H9 (cell line): ENCODE measurements at regions not wholly inside any gene's neighbourhood (a gene's known extent, or its start where the extent isn't known, plus 50 kb on each side); places are given as distances from the start of the nearest gene placed in this dataset.

Experiments used
- DNase-seq: peaks from one replicate; pipeline ENCODE4 v3.0.0-alpha.2; 2017
- H2AFZ ChIP-seq: one replicate; pipeline ENCODE4 v1.6.1; 2013; ENCODE audit warnings: mild to moderate bottlenecking, low read length, control low read depth, moderate library complexity
- H2AK5ac ChIP-seq: 2 replicates; pipeline ENCODE4 v1.6.1; 2013; ENCODE audit warnings: low read length, control low read depth, mixed read lengths; ENCODE audit not compliant: insufficient read length
- H2BK120ac ChIP-seq: one replicate; pipeline ENCODE4 v1.6.1; 2013; ENCODE audit warnings: low read depth, mild to moderate bottlenecking, low read length, control low read depth, inconsistent platforms; ENCODE audit not compliant: poor library complexity, severe bottlenecking
- H2BK12ac ChIP-seq: 2 replicates; pipeline ENCODE4 v1.6.1; 2013; ENCODE audit warnings: low read length, control low read depth, mixed read lengths, low read depth; ENCODE audit not compliant: insufficient read length
- H2BK15ac ChIP-seq: 2 replicates; pipeline ENCODE4 v1.6.1; 2013; ENCODE audit warnings: low read depth, low read length, control low read depth
- H2BK20ac ChIP-seq: one replicate; pipeline ENCODE4 v1.6.1; 2013; ENCODE audit warnings: low read depth, mild to moderate bottlenecking, low read length, control low read depth, inconsistent platforms; ENCODE audit not compliant: poor library complexity, severe bottlenecking
- H2BK5ac ChIP-seq: 2 replicates; pipeline ENCODE4 v1.6.1; 2013; ENCODE audit warnings: low read length, control low read depth, mixed read lengths; ENCODE audit not compliant: insufficient read length
- H3K14ac ChIP-seq: 2 replicates; pipeline ENCODE4 v1.6.1; 2013; ENCODE audit warnings: low read length, control low read depth; ENCODE audit not compliant: insufficient read depth
- H3K18ac ChIP-seq: 2 replicates; pipeline ENCODE4 v1.6.1; 2013; ENCODE audit warnings: low read depth, mild to moderate bottlenecking, mixed read lengths, low read length, control low read depth; ENCODE audit not compliant: insufficient read length
- H3K23ac ChIP-seq: 2 replicates; pipeline ENCODE4 v1.6.1; 2013; ENCODE audit warnings: low read length, control low read depth, mixed read lengths, low read depth; ENCODE audit not compliant: insufficient read length
- H3K23me2 ChIP-seq: 2 replicates; pipeline ENCODE4 v1.6.1; 2013; ENCODE audit warnings: low read depth, mild to moderate bottlenecking, mixed read lengths, low read length, control low read depth; ENCODE audit not compliant: insufficient read length, poor library complexity, severe bottlenecking
- H3K27ac ChIP-seq: 2 replicates; pipeline ENCODE4 v1.5.1; 2013; ENCODE audit warnings: low read length, control low read depth, mixed read lengths, low read depth; ENCODE audit not compliant: insufficient read length
- H3K27me3 ChIP-seq: 2 replicates; pipeline ENCODE4 v1.6.1; 2013; ENCODE audit warnings: low read length, control low read depth, inconsistent platforms; ENCODE audit not compliant: insufficient read depth
- H3K4ac ChIP-seq: 2 replicates; pipeline ENCODE4 v1.6.1; 2013; ENCODE audit warnings: low read depth, mild to moderate bottlenecking, control low read depth, inconsistent platforms, low read length, moderate library complexity
- H3K4me1 ChIP-seq: 2 replicates; pipeline ENCODE4 v1.6.1; 2013; ENCODE audit warnings: low read length, control low read depth, inconsistent platforms; ENCODE audit not compliant: insufficient read depth
- H3K4me2 ChIP-seq: 2 replicates; pipeline ENCODE4 v1.6.1; 2013; ENCODE audit warnings: low read length, control low read depth, mixed read lengths; ENCODE audit not compliant: insufficient read length, insufficient read depth
- H3K56ac ChIP-seq: 2 replicates; pipeline ENCODE4 v1.6.1; 2013; ENCODE audit warnings: low read depth, mild to moderate bottlenecking, mixed read lengths, low read length, control low read depth; ENCODE audit not compliant: insufficient read length
- H3K79me1 ChIP-seq: 2 replicates; pipeline ENCODE4 v1.6.1; 2013; ENCODE audit warnings: low read depth, mild to moderate bottlenecking, moderate library complexity, low read length, control low read depth, inconsistent platforms; ENCODE audit not compliant: insufficient read depth, poor library complexity, severe bottlenecking
- H3K79me2 ChIP-seq: 2 replicates; pipeline ENCODE4 v1.6.1; 2013; ENCODE audit warnings: low read length, control low read depth, inconsistent platforms; ENCODE audit not compliant: insufficient read depth
- H3K9ac ChIP-seq: 2 replicates; pipeline ENCODE4 v1.6.1; 2013; ENCODE audit warnings: low read length, control low read depth, mixed read lengths; ENCODE audit not compliant: insufficient read length; ENCODE audit errors: extremely low read depth
- H3K9me3 ChIP-seq: one replicate; pipeline ENCODE4 v1.6.1; 2013; ENCODE audit warnings: low read depth, low read length, inconsistent platforms; ENCODE audit not compliant: control insufficient read depth
- H3T11ph ChIP-seq: one replicate; pipeline ENCODE4 v1.6.1; 2013; ENCODE audit warnings: mild to moderate bottlenecking, low read length, control low read depth, inconsistent platforms
- H4K20me1 ChIP-seq: one replicate; pipeline ENCODE4 v1.6.1; 2013; ENCODE audit not compliant: control insufficient read depth, insufficient read length, insufficient read depth
- H4K5ac ChIP-seq: 2 replicates; pipeline ENCODE4 v1.6.1; 2013; ENCODE audit warnings: low read depth, mild to moderate bottlenecking, mixed read lengths, low read length, control low read depth; ENCODE audit not compliant: insufficient read length
- H4K8ac ChIP-seq: replicated peaks from 2 replicates; pipeline ENCODE4 v1.6.1; 2013; ENCODE audit warnings: low read length, control low read depth, mixed read lengths, low read depth; ENCODE audit not compliant: insufficient read length
- H4K91ac ChIP-seq: 2 replicates; pipeline ENCODE4 v1.6.1; 2013; ENCODE audit warnings: low read depth, mild to moderate bottlenecking, moderate library complexity, mixed read lengths, low read length, control low read depth; ENCODE audit not compliant: insufficient read length
- H3K27ac Mint-ChIP-seq, 3 experiments: 2 replicates in 2 of 3; 3 replicates in 1 of 3; pipeline ENCODE4 v1.8.0; 2020 to 2021; ENCODE audit warnings: mixed read lengths in 3 of 3, mild to moderate bottlenecking in 1 of 3, moderate library complexity in 1 of 3
- H3K27me3 Mint-ChIP-seq: 2 replicates; pipeline ENCODE4 v1.8.0; 2021; ENCODE audit warnings: low read depth, mild to moderate bottlenecking, moderate library complexity, mixed read lengths
- H3K36me3 Mint-ChIP-seq, 3 experiments: 2 replicates in 2 of 3; 3 replicates in 1 of 3; pipeline ENCODE4 v1.8.0; 2020 to 2021; ENCODE audit warnings: low read depth in 3 of 3, mixed read lengths in 3 of 3; ENCODE audit not compliant: insufficient read depth in 1 of 3
- H3K4me1 Mint-ChIP-seq, 2 experiments: 2 replicates each; pipeline ENCODE4 v1.8.0; 2020; ENCODE audit warnings: mixed read lengths in 2 of 2
- H3K4me3 Mint-ChIP-seq, 2 experiments: 2 replicates in 1 of 2; 3 replicates in 1 of 2; pipeline ENCODE4 v1.8.0; 2020 to 2021; ENCODE audit warnings: mild to moderate bottlenecking in 2 of 2, mixed read lengths in 2 of 2, moderate library complexity in 1 of 2
- H3K9me3 Mint-ChIP-seq, 2 experiments: 2 replicates in 1 of 2; 3 replicates in 1 of 2; pipeline ENCODE4 v1.8.0; 2020; ENCODE audit warnings: mild to moderate bottlenecking in 2 of 2, mixed read lengths in 2 of 2, moderate library complexity in 1 of 2
- CTCF ChIP-seq: fragments of 200-600 bp; sonication (generic); conservative IDR thresholded peaks from 3 replicates; pipeline ENCODE4 v1.8.0; 2021; ENCODE audit warnings: antibody characterized with exemption, mild to moderate bottlenecking
- WGBS: extraction: QIAGEN DNeasy Blood & Tissue Kit; methylation state at CpG from one replicate; pipeline ENCODE4 v1.1.7; 2013; ENCODE audit warnings: missing lambda C conversion rate, low lambda C conversion rate, mixed read lengths; ENCODE audit not compliant: insufficient read length; ENCODE audit errors: extremely low coverage; 5-methylcytosine and 5-hydroxymethylcytosine counted together

DNA sequence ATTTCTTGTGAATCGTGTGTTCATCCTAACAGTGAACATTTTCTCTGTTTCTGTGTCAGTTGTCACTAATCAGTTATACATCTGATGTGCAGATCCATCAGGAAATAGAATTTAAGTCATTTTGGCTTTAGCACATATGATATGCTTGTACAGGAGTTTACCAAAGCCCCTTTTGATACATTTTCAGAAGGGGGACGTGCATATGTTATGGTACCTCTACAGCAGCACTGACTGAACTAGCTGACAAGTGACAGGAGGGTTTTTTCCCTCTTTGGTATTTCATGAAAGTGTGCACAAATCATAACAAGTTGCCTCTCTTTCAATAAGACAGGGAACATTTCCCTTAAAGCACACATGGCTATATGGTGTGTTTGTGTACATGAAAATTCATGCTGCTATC lies 536.5 kb downstream of the PLCL1 start:
- H3K79me1 ChIP-seq = no peaks in the 10 kb centered on the region
- H2BK12ac ChIP-seq = no peak overlapping the region
- H3K56ac ChIP-seq = no peak overlapping the region
- H3K36me3 Mint-ChIP-seq = no peaks in the 10 kb centered on the region
- no peak for TF ChIP-seq CTCF
- no peak overlapping the region for H2AK5ac ChIP-seq
- no peak overlapping the region for H3T11ph ChIP-seq
- H3K4me2 ChIP-seq = no peak overlapping the region
- no peak overlapping the region for H3K14ac ChIP-seq
- no peak overlapping the region for H3K23ac ChIP-seq
- WGBS = no CpG with 5 or more reads among the region's 2 CpGs
- H3K9me3 ChIP-seq = no peaks in the 10 kb centered on the region
- H3K27me3 ChIP-seq = no peaks in the 10 kb centered on the region
- no peak overlapping the region for H3K27ac Mint-ChIP-seq
- H3K4me1 Mint-ChIP-seq = peaks cover 15 to 17% of the 10 kb centered on the region in 2 experiments
- no peaks in the 10 kb centered on the region for H4K20me1 ChIP-seq
- H3K4ac ChIP-seq = no peak overlapping the region
- H3K18ac ChIP-seq = no peak overlapping the region
- H3K27me3 Mint-ChIP-seq = no peaks in the 10 kb centered on the region
- H3K4me3 Mint-ChIP-seq = no peak overlapping the region
- DNase-seq = no peak
- H2BK20ac ChIP-seq = no peak overlapping the region
- no peaks in the 10 kb centered on the region for H3K23me2 ChIP-seq
- H4K91ac ChIP-seq = no peak overlapping the region
- H4K8ac ChIP-seq = no peak overlapping the region
- H2AFZ ChIP-seq = no peak overlapping the region
- H3K9ac ChIP-seq = no peak overlapping the region
- no peak overlapping the region for H4K5ac ChIP-seq
- H2BK120ac ChIP-seq = no peak overlapping the region
- H3K4me1 ChIP-seq = no peaks in the 10 kb centered on the region; the same call in 1 of the 2 replicates
- H2BK15ac ChIP-seq = no peak overlapping the region
- H2BK5ac ChIP-seq = no peak overlapping the region
- H3K9me3 Mint-ChIP-seq = no peaks in the 10 kb centered on the region; a peak in 1 of 5 replicates
- no peaks in the 10 kb centered on the region for H3K79me2 ChIP-seq
- no peak overlapping the region for H3K27ac ChIP-seq
